SU-DHL-6 (cell line): ENCODE measurements at regions not wholly inside any gene's neighbourhood (a gene's known extent, or its start where the extent isn't known, plus 50 kb on each side); places are given as distances from the start of the nearest gene placed in this dataset.
"Not testable (repeated sequence)": the region's sequence is repeated elsewhere in the genome, so short reads cannot be mapped to it uniquely, and the experiment has no call there.

Experiments
- CTCF ChIP-seq: fragments of 200-600 bp; sonication (generic); IDR thresholded peaks from one replicate; pipeline ENCODE4 v1.5.1; 2017; ENCODE audit warnings: antibody characterized with exemption, mild to moderate bottlenecking, low read length, moderate library complexity; ENCODE audit not compliant: insufficient read depth, poor library complexity, severe bottlenecking
- EZH2phosphoT487 ChIP-seq: fragments of 200-600 bp; sonication (generic), shearing (Covaris generic); conservative IDR thresholded peaks from 2 replicates; pipeline ENCODE4 v1.6.1; 2018; ENCODE audit warnings: mild to moderate bottlenecking, antibody characterized with exemption, low read length, moderate library complexity, mixed read lengths

GRCh38 chr4:127478271-127478670 lies 154.5 kb upstream of the INTU start:
- TF ChIP-seq CTCF, EZH2phosphoT487: not testable (repeated sequence)
